Natural killer cell treated with Interleukin-12 subunit alpha and Interleukin-12 subunit beta and Interleukin-15 and Interleukin-18, amount 100 ng/mL, for 72 hours (primary cell): ENCODE measurements at regions not wholly inside any gene's neighbourhood (a gene's known extent, or its start where the extent isn't known, plus 50 kb on each side); places are given as distances from the start of the nearest gene placed in this dataset.

Experiments used
- ATAC-seq, 2 donors: fragments of 150-1000 bp; cut with Tn5 transposase in 1 of 2; sonication (Bioruptor Pico), chemical (Tn5 transposase) in 1 of 2; 2 replicates each; pipeline ENCODE4 v1.10.0; 2021
- DNase-seq: peaks from one replicate; pipeline ENCODE4 v3.0.0; 2022; ENCODE audit warnings: low spot score
- H3K27ac Mint-ChIP-seq, 2 donors: 1 replicate in 1 of 2; 2 replicates in 1 of 2; pipeline ENCODE4 v1.8.0; 2022; ENCODE audit warnings: mixed read lengths in 2 of 2, mild to moderate bottlenecking in 1 of 2, moderate library complexity in 1 of 2
- H3K27me3 Mint-ChIP-seq, 2 donors: 1 replicate in 1 of 2; 2 replicates in 1 of 2; pipeline ENCODE4 v1.8.0; 2022; ENCODE audit warnings: mixed read lengths in 2 of 2
- H3K36me3 Mint-ChIP-seq: one replicate; pipeline ENCODE4 v1.8.0; 2022; ENCODE audit warnings: mixed read lengths
- H3K4me1 Mint-ChIP-seq, 2 donors: 1 replicate in 1 of 2; 2 replicates in 1 of 2; pipeline ENCODE4 v1.8.0; 2022; ENCODE audit warnings: low read depth in 2 of 2, mixed read lengths in 2 of 2, mild to moderate bottlenecking in 1 of 2
- H3K4me3 Mint-ChIP-seq: one replicate; pipeline ENCODE4 v1.8.0; 2022; ENCODE audit warnings: mixed read lengths
- H3K9me3 Mint-ChIP-seq: 2 replicates; pipeline ENCODE4 v1.8.0; 2022; ENCODE audit warnings: mixed read lengths

DNA sequence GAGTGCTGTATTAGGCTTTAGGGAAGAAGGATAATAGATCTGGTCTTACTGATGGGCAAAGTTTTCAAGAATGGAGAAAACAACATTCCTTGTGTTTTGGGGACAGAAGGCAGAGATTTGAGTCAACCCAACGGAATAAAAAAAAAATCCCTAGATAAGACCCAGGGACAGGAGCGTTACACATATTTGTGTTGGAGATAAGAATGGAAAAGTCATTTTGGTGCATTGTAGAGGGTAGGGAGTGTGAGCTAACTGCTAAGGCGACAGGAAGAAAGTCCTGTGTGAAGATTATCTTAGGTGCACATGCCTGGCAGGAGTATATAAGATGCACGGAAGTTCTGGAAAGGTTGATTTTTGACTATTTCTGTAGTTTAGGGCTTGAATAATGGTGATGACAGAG, 450.3 kb upstream of the ARGLU1 start:
- Mint-ChIP-seq H3K36me3 (no peaks in the 10 kb centered on the region), H3K4me1 (no peaks in the 10 kb centered on the region), H3K27me3 (no peaks in the 10 kb centered on the region), H3K9me3 (peaks cover 18% of the 10 kb centered on the region), H3K27ac (no peak overlapping the region), H3K4me3 (no peak overlapping the region)
- DNase-seq, result no peak
- no peak for ATAC-seq

DNA sequence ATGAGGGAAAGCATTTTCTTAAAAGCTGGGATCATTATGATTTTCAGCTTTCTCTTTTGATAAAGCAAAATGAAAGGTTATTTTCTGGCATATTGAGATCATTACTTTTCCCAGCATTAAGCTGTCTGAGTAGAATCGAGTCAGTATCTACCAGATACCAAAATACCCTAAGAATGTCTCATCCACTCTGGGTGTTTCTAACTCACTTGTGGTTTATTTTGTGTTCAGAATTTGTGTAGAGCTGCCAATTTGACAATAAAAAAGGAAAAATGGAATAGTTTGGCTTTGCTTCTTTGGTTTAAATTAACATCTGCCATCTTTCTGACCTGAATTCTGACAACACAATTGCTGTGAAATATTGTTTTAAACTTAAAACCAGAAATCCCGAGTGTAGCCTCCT, 438.7 kb upstream of the ARGLU1 start:
- Mint-ChIP-seq H3K36me3 (no peaks in the 10 kb centered on the region), H3K4me3 (no peak overlapping the region), H3K4me1 (no peaks in the 10 kb centered on the region), H3K27me3 (no peaks in the 10 kb centered on the region), H3K9me3 (peaks cover 12% of the 10 kb centered on the region), H3K27ac (no peak overlapping the region)
- no peak for DNase-seq
- ATAC-seq, result no peak

DNA sequence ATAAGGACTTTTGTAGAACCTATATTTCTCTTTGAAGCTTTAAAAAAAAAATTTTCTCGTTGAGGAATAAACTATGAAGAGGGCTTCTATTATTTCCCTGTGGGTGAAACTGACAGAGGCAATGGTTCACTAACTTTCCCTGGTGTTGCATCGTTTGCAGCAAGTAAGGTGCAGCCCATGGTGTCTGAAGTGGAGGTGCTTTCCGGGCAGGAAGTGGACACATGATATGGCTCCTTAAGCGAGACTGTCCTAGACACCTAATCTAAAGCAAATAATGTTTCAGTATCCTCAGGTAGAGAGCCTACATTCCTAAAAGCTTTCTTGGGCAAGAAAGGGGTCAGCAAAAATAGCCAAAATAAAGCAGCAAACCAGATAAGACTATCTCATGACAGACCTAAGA, 437.6 kb upstream of the ARGLU1 start:
- Mint-ChIP-seq H3K27ac (no peak overlapping the region), H3K9me3 (peaks cover 8% of the 10 kb centered on the region), H3K4me1 (no peaks in the 10 kb centered on the region), H3K36me3 (no peaks in the 10 kb centered on the region), H3K27me3 (no peaks in the 10 kb centered on the region), H3K4me3 (no peak overlapping the region)
- no peak for DNase-seq
- no peak for ATAC-seq

GRCh38 chr13:107003911-107004310, 436.0 kb upstream of the ARGLU1 start:
- no peak overlapping the region for H3K27ac Mint-ChIP-seq
- ATAC-seq (no peak), DNase-seq (no peak)
- H3K36me3 Mint-ChIP-seq, result peaks cover 5% of the 10 kb centered on the region
- H3K27me3 Mint-ChIP-seq, result no peaks in the 10 kb centered on the region
- H3K4me3 Mint-ChIP-seq, result no peak overlapping the region
- H3K4me1 Mint-ChIP-seq, result no peaks in the 10 kb centered on the region
- peaks cover 13% of the 10 kb centered on the region for H3K9me3 Mint-ChIP-seq

GRCh38 chr13:106998664-106999063, 430.7 kb upstream of the ARGLU1 start:
- Mint-ChIP-seq H3K4me3 (no peak overlapping the region), H3K4me1 (no peaks in the 10 kb centered on the region), H3K36me3 (peaks cover 11% of the 10 kb centered on the region), H3K27ac (no peak overlapping the region), H3K9me3 (peaks cover 14% of the 10 kb centered on the region), H3K27me3 (no peaks in the 10 kb centered on the region)
- DNase-seq, result no peak
- ATAC-seq, result no peak

DNA sequence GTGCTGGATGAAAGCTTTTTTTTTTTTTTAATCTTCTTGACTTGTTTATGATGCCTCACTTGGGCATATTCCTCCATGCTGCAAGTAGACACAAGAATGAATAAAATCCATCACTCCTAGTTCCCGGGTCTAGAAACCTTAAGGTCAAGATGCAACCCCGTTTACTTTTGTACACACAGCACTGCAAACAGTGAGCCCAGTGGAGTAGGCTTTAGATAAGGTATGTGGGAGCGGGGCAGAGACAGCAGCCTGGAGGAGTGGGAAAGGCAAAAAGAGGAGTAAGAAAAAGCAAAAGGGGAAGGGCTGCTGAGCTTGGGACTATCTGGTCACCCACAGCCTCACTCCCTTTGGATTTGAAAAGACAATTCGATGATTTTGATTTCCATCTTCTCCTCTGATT, 429.8 kb upstream of the ARGLU1 start:
- Mint-ChIP-seq H3K4me3 (no peak overlapping the region), H3K27me3 (no peaks in the 10 kb centered on the region), H3K9me3 (peaks cover 16% of the 10 kb centered on the region), H3K4me1 (no peaks in the 10 kb centered on the region), H3K27ac (no peak overlapping the region), H3K36me3 (peaks cover 11% of the 10 kb centered on the region)
- DNase-seq (no peak), ATAC-seq (no peak)

DNA sequence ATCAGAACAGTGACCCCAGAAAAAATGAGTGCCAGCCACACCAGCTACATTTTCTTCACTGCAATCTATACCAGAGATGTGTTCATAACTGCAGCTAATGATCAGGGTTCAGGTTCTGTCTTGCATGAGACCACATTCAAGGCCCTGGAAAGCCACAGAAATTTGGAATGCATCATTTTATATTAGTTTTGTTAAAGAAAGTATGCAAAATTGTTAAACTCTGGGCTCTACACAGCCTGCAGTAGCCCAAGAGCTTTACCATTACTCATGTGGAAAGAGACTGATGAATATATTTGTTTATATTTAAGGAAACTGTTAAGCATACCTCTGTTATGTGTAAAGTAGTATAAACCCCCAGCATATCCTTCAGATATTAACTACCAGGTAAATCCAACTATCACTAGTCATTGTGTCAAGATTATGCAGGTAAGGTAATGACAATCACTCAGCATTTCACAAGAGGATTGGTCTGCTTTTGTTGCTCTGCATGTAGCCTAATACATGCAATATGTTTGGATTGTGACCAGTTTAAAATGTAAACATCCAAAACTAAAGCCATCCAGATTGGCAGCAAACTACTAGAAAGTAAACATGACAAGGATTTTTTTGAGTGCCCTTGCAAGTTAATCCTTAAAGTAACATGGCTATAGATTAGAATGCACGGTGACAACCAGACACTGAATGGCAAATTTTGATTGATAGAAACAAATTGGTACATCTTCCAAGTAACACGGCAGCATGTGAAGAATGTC, 429.1 kb upstream of the ARGLU1 start:
- no peak overlapping the region for H3K27ac Mint-ChIP-seq
- no peaks in the 10 kb centered on the region for H3K4me1 Mint-ChIP-seq
- no peak overlapping the region for H3K4me3 Mint-ChIP-seq
- H3K9me3 Mint-ChIP-seq, result peaks cover 18% of the 10 kb centered on the region
- ATAC-seq (no peak), DNase-seq (no peak)
- H3K36me3 Mint-ChIP-seq, result peaks cover 11% of the 10 kb centered on the region
- no peaks in the 10 kb centered on the region for H3K27me3 Mint-ChIP-seq

- H3K27ac Mint-ChIP-seq, result no peak overlapping the region
- peaks cover 15% of the 10 kb centered on the region for H3K9me3 Mint-ChIP-seq
- H3K27me3 Mint-ChIP-seq, result no peaks in the 10 kb centered on the region
- H3K4me3 Mint-ChIP-seq, result no peak overlapping the region
- no peak for ATAC-seq
- H3K36me3 Mint-ChIP-seq, result no peaks in the 10 kb centered on the region
- no peak for DNase-seq
- H3K4me1 Mint-ChIP-seq, result no peaks in the 10 kb centered on the region
Measured at GRCh38 chr13:106990594-106990993, 422.7 kb upstream of the ARGLU1 start.

GRCh38 chr13:106989876-106990275, 421.9 kb upstream of the ARGLU1 start:
- Mint-ChIP-seq H3K27me3 (no peaks in the 10 kb centered on the region), H3K4me3 (no peak overlapping the region), H3K36me3 (no peaks in the 10 kb centered on the region), H3K4me1 (no peaks in the 10 kb centered on the region), H3K27ac (no peak overlapping the region), H3K9me3 (peaks cover 18% of the 10 kb centered on the region)
- ATAC-seq (no peak), DNase-seq (no peak)

GRCh38 chr13:106987427-106987785, 419.5 kb upstream of the ARGLU1 start:
- H3K9me3 Mint-ChIP-seq, result peaks cover 14% of the 10 kb centered on the region
- no peaks in the 10 kb centered on the region for H3K4me1 Mint-ChIP-seq
- ATAC-seq (no peak), DNase-seq (no peak)
- no peaks in the 10 kb centered on the region for H3K36me3 Mint-ChIP-seq
- H3K27me3 Mint-ChIP-seq, result no peaks in the 10 kb centered on the region
- no peak overlapping the region for H3K4me3 Mint-ChIP-seq
- H3K27ac Mint-ChIP-seq, result no peak overlapping the region

DNA sequence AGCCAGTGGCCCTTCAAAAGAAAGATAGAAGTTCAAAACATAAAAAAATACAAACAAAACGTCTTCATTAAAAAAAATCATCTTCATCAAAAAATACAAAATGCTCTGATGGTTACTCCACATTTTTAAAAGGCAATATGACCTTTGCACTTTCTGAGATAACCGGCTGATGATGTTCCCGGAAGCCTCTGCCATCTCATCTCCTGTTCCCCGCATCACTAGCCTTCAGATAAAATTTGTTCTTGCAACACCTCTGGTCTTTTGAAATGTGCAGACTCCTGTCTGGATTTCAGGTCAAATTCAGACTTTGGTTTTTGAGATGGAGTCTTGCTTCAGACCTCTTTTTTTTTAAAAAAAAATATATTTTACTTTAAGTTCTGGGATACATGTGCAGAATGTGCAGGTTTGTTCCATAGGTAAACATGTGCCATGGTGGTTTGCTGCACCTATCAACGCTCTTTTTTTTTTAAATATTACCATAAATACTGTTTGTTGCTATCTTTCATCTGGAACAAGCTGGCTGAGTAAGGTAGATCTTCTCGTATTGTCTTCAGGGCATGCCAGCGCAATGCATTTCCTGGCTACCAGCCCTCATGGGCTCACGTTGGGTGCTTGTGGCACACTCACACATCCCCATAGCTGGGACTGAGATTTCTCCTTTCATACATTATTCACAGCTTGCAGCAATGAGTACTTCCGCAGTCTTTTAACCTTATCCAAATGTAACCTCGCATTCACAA, 418.9 kb upstream of the ARGLU1 start:
- no peak for DNase-seq
- Mint-ChIP-seq H3K4me1 (no peaks in the 10 kb centered on the region), H3K27ac (no peak overlapping the region), H3K9me3 (peaks cover 16% of the 10 kb centered on the region), H3K4me3 (no peak overlapping the region), H3K27me3 (no peaks in the 10 kb centered on the region), H3K36me3 (no peaks in the 10 kb centered on the region)
- no peak for ATAC-seq

DNA sequence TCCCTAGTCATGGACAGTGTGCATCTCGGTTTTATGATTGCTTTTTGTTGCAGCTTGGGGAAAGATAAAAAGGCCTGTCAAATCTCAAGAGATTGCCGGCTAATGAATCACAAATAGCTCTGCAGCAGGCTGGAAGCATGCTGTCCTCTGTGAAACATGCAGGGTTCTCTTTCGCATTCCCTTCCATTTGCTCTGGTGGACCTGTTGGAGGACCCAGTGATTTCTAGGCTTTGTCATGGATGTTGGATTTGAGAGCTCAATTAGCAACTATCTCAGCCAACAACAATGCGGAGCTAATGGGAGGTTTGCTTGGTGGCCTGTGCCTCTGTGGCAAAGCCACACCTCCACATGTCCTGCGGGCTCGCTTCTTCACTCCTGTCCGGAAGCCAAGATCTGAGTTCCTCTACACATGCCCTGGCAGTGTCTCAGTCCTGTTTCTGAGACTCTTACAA, 418.1 kb upstream of the ARGLU1 start:
- Mint-ChIP-seq H3K27me3 (no peaks in the 10 kb centered on the region), H3K27ac (no peak overlapping the region), H3K9me3 (peaks cover 20% of the 10 kb centered on the region), H3K36me3 (no peaks in the 10 kb centered on the region), H3K4me3 (no peak overlapping the region), H3K4me1 (no peaks in the 10 kb centered on the region)
- DNase-seq (no peak), ATAC-seq (no peak)

DNA sequence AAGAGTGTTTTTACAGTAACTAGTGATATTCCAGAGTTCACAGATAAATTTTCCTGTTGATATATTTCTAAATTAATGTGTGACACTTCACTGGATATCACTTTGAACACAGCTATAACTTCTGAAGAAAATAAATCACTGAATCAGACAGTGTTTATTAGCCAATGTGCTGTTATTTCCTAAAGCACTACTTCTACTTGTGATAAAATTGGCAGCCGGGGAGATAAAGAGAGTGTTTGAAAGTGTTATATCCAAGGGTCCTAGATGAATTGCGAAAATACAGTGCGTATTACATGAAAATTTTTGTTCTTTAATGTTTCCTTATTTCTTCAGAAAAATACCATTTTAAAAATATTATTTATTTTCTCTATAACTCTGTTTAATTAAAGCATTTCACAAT, 417.5 kb upstream of the ARGLU1 start:
- no peak overlapping the region for H3K27ac Mint-ChIP-seq

GRCh38 chr13:106981051-106981450, 413.1 kb upstream of the ARGLU1 start:
- no peaks in the 10 kb centered on the region for H3K4me1 Mint-ChIP-seq
- H3K27me3 Mint-ChIP-seq, result no peaks in the 10 kb centered on the region
- ATAC-seq, result no peak
- peaks cover 9% of the 10 kb centered on the region for H3K9me3 Mint-ChIP-seq
- H3K36me3 Mint-ChIP-seq, result no peaks in the 10 kb centered on the region
- DNase-seq, result no peak
- H3K4me3 Mint-ChIP-seq, result no peak overlapping the region
- no peak overlapping the region for H3K27ac Mint-ChIP-seq

More for the DNA sequence above, 417.5 kb upstream of the ARGLU1 start:
- Mint-ChIP-seq H3K4me1 (no peaks in the 10 kb centered on the region), H3K27me3 (no peaks in the 10 kb centered on the region), H3K4me3 (no peak overlapping the region), H3K9me3 (peaks cover 20% of the 10 kb centered on the region), H3K36me3 (no peaks in the 10 kb centered on the region)
- ATAC-seq (no peak), DNase-seq (no peak)
